ENCODE measurements at regions not wholly inside any gene's neighbourhood (a gene's known extent, or its start where the extent isn't known, plus 50 kb on each side); places are given as distances from the start of the nearest gene placed in this dataset.

DNA sequence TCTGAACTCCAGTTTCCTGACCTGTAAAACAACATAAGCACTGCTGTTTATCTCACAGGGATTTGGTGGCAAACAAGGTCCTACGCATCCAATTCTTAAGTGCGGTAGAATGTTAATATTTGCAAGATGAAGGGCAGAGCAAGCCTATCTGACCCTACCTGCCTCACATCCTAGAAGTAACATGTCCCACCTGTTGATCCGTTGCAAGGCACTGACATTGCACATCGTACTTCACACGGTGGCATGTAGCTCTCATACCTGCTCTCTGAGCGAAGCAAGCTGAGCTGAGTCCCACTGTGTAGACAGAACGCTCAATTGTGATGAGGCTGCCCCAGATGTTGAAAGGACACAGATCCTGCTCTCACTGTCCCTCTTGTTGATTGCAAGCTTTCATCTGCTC, 154.7 kb upstream of the PDE10A start:
- DNase-seq = no peak

- no peak for DNase-seq
Measured at GRCh38 chr6:165817148-165817547, 154.1 kb upstream of the PDE10A start.

- no peak for DNase-seq
Measured at GRCh38 chr6:165814679-165815078, 151.6 kb upstream of the PDE10A start.

GRCh38 chr6:165811512-165811911, 148.5 kb upstream of the PDE10A start:
- DNase-seq = no peak

- no peak for DNase-seq
Measured at GRCh38 chr6:165808021-165808420, 145.0 kb upstream of the PDE10A start.

GRCh38 chr6:165807249-165807960, 144.4 kb upstream of the PDE10A start:
- DNase-seq = no peak

GRCh38 chr6:165806126-165806810, 143.2 kb upstream of the PDE10A start:
- DNase-seq = no peak

DNA sequence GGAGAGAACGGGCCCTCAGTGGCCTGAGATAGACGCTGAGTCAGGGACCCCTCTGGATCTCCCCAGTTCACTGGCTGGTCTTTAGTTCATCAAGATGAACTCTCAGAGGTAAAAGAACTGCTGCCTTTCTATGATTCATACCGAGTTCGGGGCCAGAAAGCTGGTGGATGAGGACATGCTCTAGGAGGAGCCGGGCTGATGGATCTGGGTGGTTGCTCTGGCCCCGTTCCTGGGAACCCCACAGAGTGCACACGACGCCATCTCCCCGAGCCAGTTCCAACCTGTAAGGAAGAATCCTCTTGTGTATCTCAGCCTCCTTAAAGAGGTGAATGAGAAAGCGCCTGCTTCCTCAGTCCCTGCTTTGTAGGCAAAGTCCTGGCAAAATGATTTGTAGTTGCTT, 142.6 kb upstream of the PDE10A start:
- DNase-seq = no peak

GRCh38 chr6:165805067-165805555, 142.1 kb upstream of the PDE10A start:
- DNase-seq = no peak

DNA sequence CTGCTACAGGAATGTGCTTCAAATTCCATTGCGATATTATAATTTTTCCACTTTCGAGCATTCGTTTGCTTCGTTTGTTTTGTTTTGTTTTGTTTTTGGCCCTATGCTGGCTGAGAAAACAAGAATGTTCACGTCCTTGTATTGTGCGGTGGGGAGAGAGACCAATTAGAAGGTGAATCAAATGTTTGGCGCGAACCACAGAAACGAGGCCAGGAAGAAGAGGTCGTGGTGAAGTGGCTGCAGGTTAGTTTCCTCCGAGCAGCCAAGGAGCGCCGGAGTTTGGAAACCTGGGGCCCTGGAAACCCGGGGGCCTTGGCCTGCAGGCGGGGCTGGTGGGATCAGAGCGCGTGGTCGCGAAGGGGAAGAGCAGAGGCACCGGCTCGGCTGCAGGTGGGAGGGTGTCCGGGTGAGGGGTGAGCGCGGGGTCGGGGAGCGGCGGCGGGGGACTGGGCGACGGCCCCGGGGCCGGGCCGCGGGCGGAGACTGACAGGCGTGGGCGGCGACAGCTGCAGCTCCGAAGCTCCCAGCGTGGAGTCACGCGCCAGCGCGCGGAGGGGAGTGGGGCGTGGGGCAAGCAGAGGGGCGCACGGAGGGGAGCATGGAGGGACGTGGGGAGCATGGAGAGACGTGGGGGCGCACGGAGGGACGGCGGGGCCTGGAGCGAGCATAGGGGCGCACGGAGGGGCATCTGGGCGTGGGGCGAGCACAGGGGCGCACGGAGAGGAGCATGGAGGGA, 141.5 kb upstream of the PDE10A start:
- DNase-seq = no peak

DNA sequence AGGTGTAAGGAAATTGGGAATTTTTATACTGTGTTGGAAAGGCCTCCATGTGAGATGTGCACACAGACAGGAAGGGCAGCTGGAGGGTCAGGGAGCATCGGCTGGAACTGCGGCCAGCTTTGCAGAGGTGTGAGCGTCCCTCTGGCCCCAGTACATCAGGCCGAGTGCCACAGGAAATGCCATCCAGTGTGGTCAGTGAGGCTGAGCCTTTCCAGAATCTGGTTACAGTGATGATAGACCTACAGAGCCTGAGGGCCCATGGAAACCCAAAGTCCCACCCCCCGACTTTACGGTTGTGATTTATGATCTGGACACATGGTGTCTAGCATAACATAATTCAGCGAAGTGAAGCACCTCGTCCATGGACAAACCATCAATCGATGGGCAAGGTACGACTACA, 137.3 kb upstream of the PDE10A start:
- DNase-seq = no peak

- no peak for DNase-seq
Measured at GRCh38 chr6:165799391-165800153, 136.5 kb upstream of the PDE10A start.

DNA sequence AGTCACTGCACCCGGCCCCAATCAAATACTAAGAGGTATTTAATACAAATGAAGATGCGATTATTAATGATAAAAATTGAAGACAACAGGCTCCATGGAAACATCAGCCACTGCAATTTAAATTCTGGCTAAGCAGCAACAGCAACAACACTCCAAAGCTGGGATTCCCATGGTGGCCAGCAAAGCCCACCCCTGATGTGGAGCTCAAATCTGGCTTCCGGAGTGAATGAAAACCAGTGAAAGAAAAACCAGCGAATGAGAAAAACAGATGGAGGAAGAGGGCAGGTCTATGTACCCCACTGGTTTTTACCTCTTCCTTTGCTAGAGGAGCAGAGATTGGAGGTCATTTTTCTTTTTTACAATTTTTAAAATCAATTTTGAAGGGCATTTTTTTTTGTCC, 135.9 kb upstream of the PDE10A start:
- DNase-seq = no peak

GRCh38 chr6:165794179-165794601, 131.1 kb upstream of the PDE10A start:
- DNase-seq = no peak

GRCh38 chr6:165793287-165793825, 130.3 kb upstream of the PDE10A start:
- no peak for DNase-seq

DNA sequence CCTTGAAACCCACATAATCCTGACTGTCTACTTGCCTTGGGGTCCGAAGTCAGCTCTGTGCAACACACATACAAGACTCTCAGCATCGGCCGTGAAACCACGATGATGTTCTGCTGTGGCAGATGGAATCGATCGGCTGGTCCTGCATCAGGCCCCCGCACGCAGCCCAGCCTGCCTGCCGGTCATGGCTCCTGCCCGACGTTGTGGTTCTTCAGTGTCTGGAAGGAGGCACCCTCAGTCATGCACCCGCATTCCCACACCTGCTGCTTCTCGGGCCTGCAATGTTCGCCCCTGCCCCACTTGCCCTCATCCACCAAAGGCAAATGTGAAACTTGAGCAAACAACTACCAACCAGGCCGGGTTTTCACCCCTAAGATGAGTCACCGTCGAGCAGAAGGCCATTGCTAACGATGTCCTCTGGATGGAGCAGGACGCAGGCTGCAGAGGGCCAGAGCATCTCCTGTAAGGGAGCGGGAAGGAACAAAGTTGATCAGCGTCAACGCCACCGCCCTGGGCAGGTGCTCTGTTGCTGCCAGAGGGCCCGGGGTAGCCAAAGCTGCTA, 128.9 kb upstream of the PDE10A start:
- no peak for DNase-seq

DNA sequence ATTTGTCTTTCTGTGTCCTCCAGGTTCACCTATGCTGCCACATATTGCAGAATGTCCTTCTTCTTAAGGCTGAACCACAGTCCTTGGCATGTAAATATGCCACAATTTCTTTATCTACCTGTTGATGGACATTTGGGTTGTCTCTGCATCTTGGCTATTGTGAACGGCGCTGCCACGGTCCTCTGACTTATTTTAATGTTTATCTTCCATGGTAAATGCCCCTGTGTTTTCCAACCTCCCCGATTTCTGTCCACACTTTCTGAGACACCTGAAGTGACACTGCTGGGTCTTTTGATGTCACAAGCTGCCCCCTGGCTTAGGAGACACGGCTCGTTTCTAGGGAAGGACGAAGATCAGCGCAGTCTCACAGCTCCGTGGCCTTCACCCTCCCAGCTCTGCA, 128.3 kb upstream of the PDE10A start:
- DNase-seq = no peak

GRCh38 chr6:165782812-165783211, 119.8 kb upstream of the PDE10A start:
- DNase-seq = no peak

DNA sequence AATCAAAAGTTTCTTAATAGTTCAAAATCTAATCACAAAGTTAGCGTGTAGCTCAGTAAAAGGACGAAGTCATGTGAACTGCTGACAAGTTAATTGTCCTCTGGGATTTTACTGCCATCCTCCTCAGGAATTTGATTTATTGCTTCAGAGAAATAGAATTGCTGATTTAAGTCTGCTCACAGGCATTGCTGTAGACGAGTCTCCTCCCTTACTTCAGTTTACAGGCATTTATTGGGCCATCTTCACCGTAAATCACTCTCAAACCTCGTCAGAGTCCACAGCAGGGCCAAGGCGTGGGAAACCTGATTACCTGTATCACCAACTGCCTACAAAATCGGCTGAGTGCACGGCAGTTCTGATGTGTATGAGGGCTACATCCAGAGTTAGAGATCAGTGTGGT, 119.1 kb upstream of the PDE10A start:
- DNase-seq = no peak

- DNase-seq = no peak
Measured at GRCh38 chr6:165777680-165778079, 114.6 kb upstream of the PDE10A start.

GRCh38 chr6:165776691-165777090, 113.7 kb upstream of the PDE10A start:
- DNase-seq = no peak

- DNase-seq = no peak
Measured at GRCh38 chr6:165775721-165776120, 112.7 kb upstream of the PDE10A start.

All from NCI-H2029 (cell line).